ENCODE measurements at regions not wholly inside any gene's neighbourhood (a gene's known extent, or its start where the extent isn't known, plus 50 kb on each side); places are given as distances from the start of the nearest gene placed in this dataset.
A peak's percentile ranks its signal among the peaks of the same experiment; 100 is the strongest.

DNA sequence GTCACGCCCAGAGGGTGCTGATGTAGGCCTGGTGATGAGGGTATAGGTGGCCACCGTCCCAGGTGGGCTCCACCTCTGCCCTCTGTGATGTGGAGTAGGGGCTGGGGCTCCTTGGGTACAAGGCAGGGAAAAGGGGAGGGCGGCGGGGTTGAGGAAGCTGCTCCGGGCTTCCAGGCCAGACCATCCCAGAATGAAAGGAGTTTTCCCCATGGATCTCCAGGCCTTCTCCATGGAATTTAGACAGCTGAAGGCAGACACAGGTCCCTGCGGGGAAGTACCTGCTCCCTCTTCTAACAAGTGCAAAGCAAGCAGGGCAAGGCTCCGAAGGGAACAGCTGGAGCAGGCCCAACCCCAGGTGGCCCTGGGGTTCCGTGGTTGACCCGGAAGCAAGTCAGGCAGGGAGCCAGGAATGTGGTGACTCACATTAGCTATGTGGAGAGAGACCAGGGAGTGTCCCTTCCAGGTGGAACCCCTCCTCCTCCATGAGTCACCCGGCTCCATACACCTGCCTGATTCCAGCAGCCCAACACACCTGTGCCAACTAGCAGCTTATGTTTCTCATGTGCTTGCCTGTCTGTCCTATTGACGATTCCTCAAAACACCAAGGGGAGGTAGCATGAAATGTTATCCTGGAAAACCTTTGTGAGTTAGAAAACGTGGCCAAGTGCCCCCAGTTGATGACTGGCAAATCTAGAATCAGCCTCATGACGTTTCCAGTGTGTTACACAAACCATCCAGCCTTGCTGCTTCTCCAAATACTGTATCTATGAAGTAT, 59.7 kb upstream of the SNX9 start (continued):
- TF ChIP-seq, protein P1, sequence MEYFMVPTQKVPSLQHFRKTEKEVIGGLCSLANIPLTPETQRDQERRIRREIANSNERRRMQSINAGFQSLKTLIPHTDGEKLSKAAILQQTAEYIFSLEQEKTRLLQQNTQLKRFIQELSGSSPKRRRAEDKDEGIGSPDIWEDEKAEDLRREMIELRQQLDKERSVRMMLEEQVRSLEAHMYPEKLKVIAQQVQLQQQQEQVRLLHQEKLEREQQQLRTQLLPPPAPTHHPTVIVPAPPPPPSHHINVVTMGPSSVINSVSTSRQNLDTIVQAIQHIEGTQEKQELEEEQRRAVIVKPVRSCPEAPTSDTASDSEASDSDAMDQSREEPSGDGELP (CRISPR knock-in tag; IDR thresholded peaks at IDR 0.05; ENCODE audit: borderline replicate concordance): peak; percentile 95
- TF ChIP-seq, protein P2, sequence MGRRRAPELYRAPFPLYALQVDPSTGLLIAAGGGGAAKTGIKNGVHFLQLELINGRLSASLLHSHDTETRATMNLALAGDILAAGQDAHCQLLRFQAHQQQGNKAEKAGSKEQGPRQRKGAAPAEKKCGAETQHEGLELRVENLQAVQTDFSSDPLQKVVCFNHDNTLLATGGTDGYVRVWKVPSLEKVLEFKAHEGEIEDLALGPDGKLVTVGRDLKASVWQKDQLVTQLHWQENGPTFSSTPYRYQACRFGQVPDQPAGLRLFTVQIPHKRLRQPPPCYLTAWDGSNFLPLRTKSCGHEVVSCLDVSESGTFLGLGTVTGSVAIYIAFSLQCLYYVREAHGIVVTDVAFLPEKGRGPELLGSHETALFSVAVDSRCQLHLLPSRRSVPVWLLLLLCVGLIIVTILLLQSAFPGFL (CRISPR knock-in tag; IDR thresholded peaks at IDR 0.05): no peak
- TF ChIP-seq, protein P3, sequence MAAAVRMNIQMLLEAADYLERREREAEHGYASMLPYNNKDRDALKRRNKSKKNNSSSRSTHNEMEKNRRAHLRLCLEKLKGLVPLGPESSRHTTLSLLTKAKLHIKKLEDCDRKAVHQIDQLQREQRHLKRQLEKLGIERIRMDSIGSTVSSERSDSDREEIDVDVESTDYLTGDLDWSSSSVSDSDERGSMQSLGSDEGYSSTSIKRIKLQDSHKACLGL (CRISPR knock-in tag; IDR thresholded peaks at IDR 0.05; ENCODE audit: borderline replicate concordance, poor library complexity, severe bottlenecking): no peak
- TF ChIP-seq TRIM24 (IDR thresholded peaks at IDR 0.05) (peak; percentile 68 to 89), ELF1 (tag; IDR thresholded peaks at IDR 0.05) (peak; percentile 61; the same call in 1 of the 2 replicates), MTA1 (IDR thresholded peaks at IDR 0.05; ENCODE audit: borderline replicate concordance) (peak; percentile 75; the same call in 1 of the 2 replicates), ZNF507 (tag; conservative IDR thresholded peaks at IDR 0.05) (no peak), PCBP2 (IDR thresholded peaks at IDR 0.05; ENCODE audit: low read depth, low read length, poor library complexity, severe bottlenecking) (no peak)
- TF ChIP-seq, protein P4, sequence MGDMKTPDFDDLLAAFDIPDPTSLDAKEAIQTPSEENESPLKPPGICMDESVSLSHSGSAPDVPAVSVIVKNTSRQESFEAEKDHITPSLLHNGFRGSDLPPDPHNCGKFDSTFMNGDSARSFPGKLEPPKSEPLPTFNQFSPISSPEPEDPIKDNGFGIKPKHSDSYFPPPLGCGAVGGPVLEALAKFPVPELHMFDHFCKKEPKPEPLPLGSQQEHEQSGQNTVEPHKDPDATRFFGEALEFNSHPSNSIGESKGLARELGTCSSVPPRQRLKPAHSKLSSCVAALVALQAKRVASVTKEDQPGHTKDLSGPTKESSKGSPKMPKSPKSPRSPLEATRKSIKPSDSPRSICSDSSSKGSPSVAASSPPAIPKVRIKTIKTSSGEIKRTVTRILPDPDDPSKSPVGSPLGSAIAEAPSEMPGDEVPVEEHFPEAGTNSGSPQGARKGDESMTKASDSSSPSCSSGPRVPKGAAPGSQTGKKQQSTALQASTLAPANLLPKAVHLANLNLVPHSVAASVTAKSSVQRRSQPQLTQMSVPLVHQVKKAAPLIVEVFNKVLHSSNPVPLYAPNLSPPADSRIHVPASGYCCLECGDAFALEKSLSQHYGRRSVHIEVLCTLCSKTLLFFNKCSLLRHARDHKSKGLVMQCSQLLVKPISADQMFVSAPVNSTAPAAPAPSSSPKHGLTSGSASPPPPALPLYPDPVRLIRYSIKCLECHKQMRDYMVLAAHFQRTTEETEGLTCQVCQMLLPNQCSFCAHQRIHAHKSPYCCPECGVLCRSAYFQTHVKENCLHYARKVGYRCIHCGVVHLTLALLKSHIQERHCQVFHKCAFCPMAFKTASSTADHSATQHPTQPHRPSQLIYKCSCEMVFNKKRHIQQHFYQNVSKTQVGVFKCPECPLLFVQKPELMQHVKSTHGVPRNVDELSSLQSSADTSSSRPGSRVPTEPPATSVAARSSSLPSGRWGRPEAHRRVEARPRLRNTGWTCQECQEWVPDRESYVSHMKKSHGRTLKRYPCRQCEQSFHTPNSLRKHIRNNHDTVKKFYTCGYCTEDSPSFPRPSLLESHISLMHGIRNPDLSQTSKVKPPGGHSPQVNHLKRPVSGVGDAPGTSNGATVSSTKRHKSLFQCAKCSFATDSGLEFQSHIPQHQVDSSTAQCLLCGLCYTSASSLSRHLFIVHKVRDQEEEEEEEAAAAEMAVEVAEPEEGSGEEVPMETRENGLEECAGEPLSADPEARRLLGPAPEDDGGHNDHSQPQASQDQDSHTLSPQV (IDR thresholded peaks at IDR 0.05): 0 out of 2 replicates have a peak, but pooled peaks have one; percentile 29
- TF ChIP-seq, protein P5, sequence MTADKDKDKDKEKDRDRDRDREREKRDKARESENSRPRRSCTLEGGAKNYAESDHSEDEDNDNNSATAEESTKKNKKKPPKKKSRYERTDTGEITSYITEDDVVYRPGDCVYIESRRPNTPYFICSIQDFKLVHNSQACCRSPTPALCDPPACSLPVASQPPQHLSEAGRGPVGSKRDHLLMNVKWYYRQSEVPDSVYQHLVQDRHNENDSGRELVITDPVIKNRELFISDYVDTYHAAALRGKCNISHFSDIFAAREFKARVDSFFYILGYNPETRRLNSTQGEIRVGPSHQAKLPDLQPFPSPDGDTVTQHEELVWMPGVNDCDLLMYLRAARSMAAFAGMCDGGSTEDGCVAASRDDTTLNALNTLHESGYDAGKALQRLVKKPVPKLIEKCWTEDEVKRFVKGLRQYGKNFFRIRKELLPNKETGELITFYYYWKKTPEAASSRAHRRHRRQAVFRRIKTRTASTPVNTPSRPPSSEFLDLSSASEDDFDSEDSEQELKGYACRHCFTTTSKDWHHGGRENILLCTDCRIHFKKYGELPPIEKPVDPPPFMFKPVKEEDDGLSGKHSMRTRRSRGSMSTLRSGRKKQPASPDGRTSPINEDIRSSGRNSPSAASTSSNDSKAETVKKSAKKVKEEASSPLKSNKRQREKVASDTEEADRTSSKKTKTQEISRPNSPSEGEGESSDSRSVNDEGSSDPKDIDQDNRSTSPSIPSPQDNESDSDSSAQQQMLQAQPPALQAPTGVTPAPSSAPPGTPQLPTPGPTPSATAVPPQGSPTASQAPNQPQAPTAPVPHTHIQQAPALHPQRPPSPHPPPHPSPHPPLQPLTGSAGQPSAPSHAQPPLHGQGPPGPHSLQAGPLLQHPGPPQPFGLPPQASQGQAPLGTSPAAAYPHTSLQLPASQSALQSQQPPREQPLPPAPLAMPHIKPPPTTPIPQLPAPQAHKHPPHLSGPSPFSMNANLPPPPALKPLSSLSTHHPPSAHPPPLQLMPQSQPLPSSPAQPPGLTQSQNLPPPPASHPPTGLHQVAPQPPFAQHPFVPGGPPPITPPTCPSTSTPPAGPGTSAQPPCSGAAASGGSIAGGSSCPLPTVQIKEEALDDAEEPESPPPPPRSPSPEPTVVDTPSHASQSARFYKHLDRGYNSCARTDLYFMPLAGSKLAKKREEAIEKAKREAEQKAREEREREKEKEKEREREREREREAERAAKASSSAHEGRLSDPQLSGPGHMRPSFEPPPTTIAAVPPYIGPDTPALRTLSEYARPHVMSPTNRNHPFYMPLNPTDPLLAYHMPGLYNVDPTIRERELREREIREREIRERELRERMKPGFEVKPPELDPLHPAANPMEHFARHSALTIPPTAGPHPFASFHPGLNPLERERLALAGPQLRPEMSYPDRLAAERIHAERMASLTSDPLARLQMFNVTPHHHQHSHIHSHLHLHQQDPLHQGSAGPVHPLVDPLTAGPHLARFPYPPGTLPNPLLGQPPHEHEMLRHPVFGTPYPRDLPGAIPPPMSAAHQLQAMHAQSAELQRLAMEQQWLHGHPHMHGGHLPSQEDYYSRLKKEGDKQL (CRISPR knock-in tag; IDR thresholded peaks at IDR 0.05; ENCODE audit: borderline replicate concordance): no peak
- TF ChIP-seq, protein P6, sequence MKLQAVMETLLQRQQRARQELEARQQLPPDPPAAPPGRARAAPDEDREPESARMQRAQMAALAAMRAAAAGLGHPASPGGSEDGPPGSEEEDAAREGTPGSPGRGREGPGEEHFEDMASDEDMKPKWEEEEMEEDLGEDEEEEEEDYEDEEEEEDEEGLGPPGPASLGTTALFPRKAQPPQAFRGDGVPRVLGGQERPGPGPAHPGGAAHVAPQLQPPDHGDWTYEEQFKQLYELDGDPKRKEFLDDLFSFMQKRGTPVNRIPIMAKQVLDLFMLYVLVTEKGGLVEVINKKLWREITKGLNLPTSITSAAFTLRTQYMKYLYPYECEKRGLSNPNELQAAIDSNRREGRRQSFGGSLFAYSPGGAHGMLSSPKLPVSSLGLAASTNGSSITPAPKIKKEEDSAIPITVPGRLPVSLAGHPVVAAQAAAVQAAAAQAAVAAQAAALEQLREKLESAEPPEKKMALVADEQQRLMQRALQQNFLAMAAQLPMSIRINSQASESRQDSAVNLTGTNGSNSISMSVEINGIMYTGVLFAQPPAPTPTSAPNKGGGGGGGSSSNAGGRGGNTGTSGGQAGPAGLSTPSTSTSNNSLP (IDR thresholded peaks at IDR 0.05; ENCODE audit: borderline replicate concordance, low read depth, low read length): no peak

Measured in K562 (cell line).